ENCODE measurements at regions not wholly inside any gene's neighbourhood (a gene's known extent, or its start where the extent isn't known, plus 50 kb on each side); places are given as distances from the start of the nearest gene placed in this dataset.

- DNase-seq (ENCODE audit: low spot score): no peak
- TF ChIP-seq CTCF (IDR thresholded peaks at IDR 0.05; ENCODE audit: extremely low read depth, missing control alignments): no peak
Measured at GRCh38 chr14:55766071-55766470, 186.1 kb downstream of the KTN1 start.

- DNase-seq (ENCODE audit: low spot score): no peak
- no peak for TF ChIP-seq CTCF (IDR thresholded peaks at IDR 0.05; ENCODE audit: extremely low read depth, missing control alignments)
Measured at GRCh38 chr14:55767286-55767685, 187.3 kb downstream of the KTN1 start.

GRCh38 chr14:55769877-55770276 is 189.9 kb downstream of the KTN1 start:
- no peak for TF ChIP-seq CTCF (IDR thresholded peaks at IDR 0.05; ENCODE audit: extremely low read depth, missing control alignments)
- DNase-seq (ENCODE audit: low spot score): no peak

GRCh38 chr14:55771242-55771981 is 191.4 kb downstream of the KTN1 start:
- no peak for TF ChIP-seq CTCF (IDR thresholded peaks at IDR 0.05; ENCODE audit: extremely low read depth, missing control alignments)
- no peak for DNase-seq (ENCODE audit: low spot score)

- DNase-seq (ENCODE audit: low spot score): no peak
- no peak for TF ChIP-seq CTCF (IDR thresholded peaks at IDR 0.05; ENCODE audit: extremely low read depth, missing control alignments)
Measured at GRCh38 chr14:55772486-55772885, 192.5 kb downstream of the KTN1 start.

- no peak for DNase-seq (ENCODE audit: low spot score)
- TF ChIP-seq CTCF (IDR thresholded peaks at IDR 0.05; ENCODE audit: extremely low read depth, missing control alignments): no peak
Measured at GRCh38 chr14:55773312-55773711, 193.3 kb downstream of the KTN1 start.

GRCh38 chr14:55773984-55774545 is 194.1 kb downstream of the KTN1 start:
- DNase-seq (ENCODE audit: low spot score): no peak
- no peak for TF ChIP-seq CTCF (IDR thresholded peaks at IDR 0.05; ENCODE audit: extremely low read depth, missing control alignments)
